Suprapubic skin (tissue), 4 donors: ENCODE measurements at regions not wholly inside any gene's neighbourhood (a gene's known extent, or its start where the extent isn't known, plus 50 kb on each side); places are given as distances from the start of the nearest gene placed in this dataset.

Experiments used
- EP300 ChIP-seq: sonication (generic); formaldehyde crosslinking; IDR thresholded peaks from one replicate; pipeline ENCODE4 v1.6.1; 2017; ENCODE audit warnings: antibody characterized with exemption
- POLR2A ChIP-seq, 2 donors: fragments of 450-650 bp; IDR thresholded peaks; one replicate each; pipeline ENCODE4 v1.6.1; 2017; ENCODE audit warnings: antibody characterized with exemption in 2 of 2, mild to moderate bottlenecking in 2 of 2, moderate library complexity in 2 of 2
- POLR2AphosphoS5 ChIP-seq, 3 donors: sonication (generic); formaldehyde crosslinking; IDR thresholded peaks; one replicate each; pipeline ENCODE4 v1.6.1; 2017; ENCODE audit warnings: antibody characterized with exemption in 3 of 3
- TF ChIP-seq, protein P1 (sequence below), 2 donors: fragments of 200-600 bp in 1 of 2; fragments of 450-650 bp in 1 of 2; sonication (generic) in 1 of 2; IDR thresholded peaks; one replicate each; pipeline ENCODE4 v1.5.1; 2016 to 2019; ENCODE audit warnings: antibody characterized with exemption in 2 of 2, mild to moderate bottlenecking in 1 of 2, moderate library complexity in 1 of 2

DNA sequence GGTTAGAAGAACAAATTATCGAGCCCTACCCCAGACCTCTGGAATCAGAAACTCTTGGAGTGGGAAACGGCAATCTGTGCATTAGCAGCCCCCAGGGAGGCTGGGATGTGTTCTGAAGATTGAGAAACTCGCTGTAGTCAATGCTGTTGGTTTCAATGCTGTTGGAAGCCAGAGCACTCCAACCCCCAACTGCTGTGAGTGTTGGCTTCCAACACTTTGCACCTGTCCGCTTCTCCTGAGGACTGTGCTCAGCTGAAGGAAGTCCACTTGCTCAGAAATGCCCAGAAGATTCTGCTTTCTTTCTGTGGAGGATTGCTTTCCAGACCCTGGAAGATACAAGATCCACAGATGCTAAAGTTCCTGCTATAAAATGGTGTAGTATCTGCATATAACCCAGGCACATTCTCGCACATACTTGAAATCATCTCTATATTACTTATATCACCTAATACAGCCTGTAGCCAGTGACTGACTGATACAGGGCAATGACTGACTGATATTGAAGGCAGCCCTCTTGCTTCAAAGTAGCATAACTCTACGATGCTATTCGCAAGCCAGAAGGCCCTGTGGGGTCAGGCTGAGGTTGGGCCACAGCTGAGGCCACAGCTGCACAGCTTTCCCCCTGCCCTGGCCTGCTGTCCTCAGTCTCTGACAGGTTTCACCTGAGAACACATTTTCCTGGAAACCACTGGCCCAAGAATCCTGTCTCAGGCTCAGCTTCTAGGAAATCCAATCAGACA, 757.7 kb upstream of the ID2 start:
- TF ChIP-seq, protein P1, sequence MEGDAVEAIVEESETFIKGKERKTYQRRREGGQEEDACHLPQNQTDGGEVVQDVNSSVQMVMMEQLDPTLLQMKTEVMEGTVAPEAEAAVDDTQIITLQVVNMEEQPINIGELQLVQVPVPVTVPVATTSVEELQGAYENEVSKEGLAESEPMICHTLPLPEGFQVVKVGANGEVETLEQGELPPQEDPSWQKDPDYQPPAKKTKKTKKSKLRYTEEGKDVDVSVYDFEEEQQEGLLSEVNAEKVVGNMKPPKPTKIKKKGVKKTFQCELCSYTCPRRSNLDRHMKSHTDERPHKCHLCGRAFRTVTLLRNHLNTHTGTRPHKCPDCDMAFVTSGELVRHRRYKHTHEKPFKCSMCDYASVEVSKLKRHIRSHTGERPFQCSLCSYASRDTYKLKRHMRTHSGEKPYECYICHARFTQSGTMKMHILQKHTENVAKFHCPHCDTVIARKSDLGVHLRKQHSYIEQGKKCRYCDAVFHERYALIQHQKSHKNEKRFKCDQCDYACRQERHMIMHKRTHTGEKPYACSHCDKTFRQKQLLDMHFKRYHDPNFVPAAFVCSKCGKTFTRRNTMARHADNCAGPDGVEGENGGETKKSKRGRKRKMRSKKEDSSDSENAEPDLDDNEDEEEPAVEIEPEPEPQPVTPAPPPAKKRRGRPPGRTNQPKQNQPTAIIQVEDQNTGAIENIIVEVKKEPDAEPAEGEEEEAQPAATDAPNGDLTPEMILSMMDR (IDR thresholded peaks at IDR 0.05) = no peak
- TF ChIP-seq POLR2AphosphoS5 (IDR thresholded peaks at IDR 0.05) (no peak), POLR2A (IDR thresholded peaks at IDR 0.05) (no peak), EP300 (no peak)
